ENCODE measurements at regions not wholly inside any gene's neighbourhood (a gene's known extent, or its start where the extent isn't known, plus 50 kb on each side); places are given as distances from the start of the nearest gene placed in this dataset.

- Histone ChIP-seq H3K4me1 (ENCODE audit: insufficient read depth, insufficient read length) (no peaks in the 10 kb centered on the region), H3K36me3 (ENCODE audit: insufficient read depth, insufficient read length, low read length) (no peaks in the 10 kb centered on the region), H3K4me3 (ENCODE audit: insufficient read length, low read depth) (no peak overlapping the region), H3K9ac (ENCODE audit: insufficient read length, low read depth) (no peak overlapping the region), H3K9me3 (ENCODE audit: insufficient read depth, low read length) (no peaks in the 10 kb centered on the region), H3K27me3 (ENCODE audit: insufficient read depth, insufficient read length) (no peaks in the 10 kb centered on the region)
- no peak for DNase-seq (ENCODE audit: low read depth, low spot score)
- TF ChIP-seq SUZ12 (IDR thresholded peaks at IDR 0.05; ENCODE audit: extremely low read depth, insufficient read depth, insufficient read length) (no peak), YY1 (IDR thresholded peaks at IDR 0.05; ENCODE audit: insufficient read depth, insufficient read length) (no peak), ZNF274 (IDR thresholded peaks at IDR 0.05; ENCODE audit: low read depth, low read length) (no peak)
Measured at GRCh38 chr4:133493241-133493640, 344.1 kb downstream of the PCDH10 start.

DNA sequence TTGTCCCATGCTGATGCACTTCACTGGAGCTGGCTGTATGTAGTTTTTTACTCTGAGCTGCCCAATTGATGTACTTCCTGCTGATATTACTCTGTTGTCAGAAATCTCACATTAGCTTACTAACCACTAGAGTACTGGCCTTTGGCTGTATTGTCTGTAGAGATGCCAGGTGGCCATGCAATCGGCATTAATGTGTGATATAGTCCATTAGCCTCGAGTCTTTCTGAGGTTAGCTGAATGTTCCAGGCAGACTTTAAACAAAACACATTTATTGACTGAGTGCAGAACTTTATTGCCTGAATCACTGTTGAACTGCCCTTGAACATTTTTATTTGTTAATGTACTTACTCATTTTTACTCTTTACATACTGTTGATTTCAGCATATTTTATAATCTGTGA, 335.2 kb downstream of the PCDH10 start:
- Histone ChIP-seq H3K9me3 (ENCODE audit: insufficient read depth, low read length) (0 out of 2 replicates have a peak, but pooled peaks cover 3% of the 10 kb centered on the region), H3K4me1 (ENCODE audit: insufficient read depth, insufficient read length) (no peaks in the 10 kb centered on the region)
- TF ChIP-seq SUZ12 (IDR thresholded peaks at IDR 0.05; ENCODE audit: extremely low read depth, insufficient read depth, insufficient read length) (no peak), ZNF274 (IDR thresholded peaks at IDR 0.05; ENCODE audit: low read depth, low read length) (no peak), YY1 (IDR thresholded peaks at IDR 0.05; ENCODE audit: insufficient read depth, insufficient read length) (no peak)

DNA sequence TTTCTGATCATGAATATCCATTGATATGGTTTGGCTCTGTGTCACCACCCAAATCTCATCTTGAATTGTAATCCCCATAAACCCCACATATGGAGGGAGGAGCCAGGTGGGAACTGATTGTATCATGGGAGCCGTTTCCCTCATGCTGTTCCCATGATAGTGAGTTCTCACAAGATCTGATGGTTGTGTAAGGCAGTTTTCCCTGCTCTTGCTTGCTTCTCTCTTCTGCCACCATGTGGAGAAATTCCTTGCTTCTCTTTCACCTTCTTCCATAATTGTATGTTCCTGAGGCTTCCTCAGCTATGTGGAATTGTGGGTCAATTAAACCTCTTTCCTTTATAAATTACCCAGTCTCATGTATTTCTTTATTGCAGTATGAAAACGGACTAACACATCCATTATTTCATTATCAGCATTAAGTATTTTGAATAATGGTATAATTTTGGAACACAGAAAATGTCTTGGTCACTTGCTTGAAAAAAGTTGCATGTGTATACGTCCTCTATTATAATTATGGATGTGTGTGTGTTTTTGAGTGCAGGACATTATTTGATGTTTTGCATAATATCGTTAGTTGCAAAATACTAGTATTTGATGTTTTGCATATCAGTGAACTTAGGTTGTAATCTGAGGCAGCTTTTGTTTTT, 334.6 kb downstream of the PCDH10 start:
- DNase-seq (ENCODE audit: low read depth, low spot score) = no peak
- Histone ChIP-seq H3K9ac (ENCODE audit: insufficient read length, low read depth) (no peak overlapping the region), H3K4me1 (ENCODE audit: insufficient read depth, insufficient read length) (no peaks in the 10 kb centered on the region), H3K36me3 (ENCODE audit: insufficient read depth, insufficient read length, low read length) (no peaks in the 10 kb centered on the region), H3K9me3 (ENCODE audit: insufficient read depth, low read length) (0 out of 2 replicates have a peak, but pooled peaks cover 3% of the 10 kb centered on the region), H3K27me3 (ENCODE audit: insufficient read depth, insufficient read length) (no peaks in the 10 kb centered on the region), H3K4me3 (ENCODE audit: insufficient read length, low read depth) (no peak overlapping the region)
- TF ChIP-seq SUZ12 (IDR thresholded peaks at IDR 0.05; ENCODE audit: extremely low read depth, insufficient read depth, insufficient read length) (no peak), YY1 (IDR thresholded peaks at IDR 0.05; ENCODE audit: insufficient read depth, insufficient read length) (no peak), ZNF274 (IDR thresholded peaks at IDR 0.05; ENCODE audit: low read depth, low read length) (no peak)

More for the DNA sequence above, 335.2 kb downstream of the PCDH10 start:
- Histone ChIP-seq H3K9ac (ENCODE audit: insufficient read length, low read depth) (no peak overlapping the region), H3K4me3 (ENCODE audit: insufficient read length, low read depth) (no peak overlapping the region), H3K27me3 (ENCODE audit: insufficient read depth, insufficient read length) (no peaks in the 10 kb centered on the region), H3K36me3 (ENCODE audit: insufficient read depth, insufficient read length, low read length) (no peaks in the 10 kb centered on the region)
- no peak for DNase-seq (ENCODE audit: low read depth, low spot score)

DNA sequence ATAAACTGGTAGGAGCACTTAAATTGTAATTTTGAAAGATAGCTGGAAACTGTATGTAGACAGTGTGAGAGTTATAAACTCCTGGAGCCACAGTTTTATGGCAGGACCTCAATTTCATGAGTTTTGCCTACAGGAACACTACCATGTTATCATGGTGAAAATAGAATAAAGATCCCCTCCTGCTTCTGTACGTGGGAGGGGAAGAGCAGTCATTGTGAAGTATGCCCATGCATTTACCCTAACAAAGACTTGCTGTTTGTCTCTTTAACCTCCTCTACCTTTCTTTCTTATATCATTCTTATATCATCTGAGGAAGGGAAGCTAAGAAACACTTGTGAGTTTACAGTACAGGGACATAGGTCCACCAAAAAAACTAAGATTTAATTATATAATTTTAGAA, 327.0 kb downstream of the PCDH10 start:
- Histone ChIP-seq H3K4me3 (ENCODE audit: insufficient read length, low read depth) (no peak overlapping the region), H3K36me3 (ENCODE audit: insufficient read depth, insufficient read length, low read length) (no peaks in the 10 kb centered on the region), H3K9ac (ENCODE audit: insufficient read length, low read depth) (no peak overlapping the region), H3K9me3 (ENCODE audit: insufficient read depth, low read length) (no peaks in the 10 kb centered on the region), H3K27me3 (ENCODE audit: insufficient read depth, insufficient read length) (no peaks in the 10 kb centered on the region), H3K4me1 (ENCODE audit: insufficient read depth, insufficient read length) (no peaks in the 10 kb centered on the region)
- TF ChIP-seq YY1 (IDR thresholded peaks at IDR 0.05; ENCODE audit: insufficient read depth, insufficient read length) (no peak), SUZ12 (IDR thresholded peaks at IDR 0.05; ENCODE audit: extremely low read depth, insufficient read depth, insufficient read length) (no peak), ZNF274 (IDR thresholded peaks at IDR 0.05; ENCODE audit: low read depth, low read length) (no peak)
- no peak for DNase-seq (ENCODE audit: low read depth, low spot score)

GRCh38 chr4:133474501-133474900, 325.4 kb downstream of the PCDH10 start:
- Histone ChIP-seq H3K27me3 (ENCODE audit: insufficient read depth, insufficient read length) (no peaks in the 10 kb centered on the region), H3K9me3 (ENCODE audit: insufficient read depth, low read length) (no peaks in the 10 kb centered on the region), H3K36me3 (ENCODE audit: insufficient read depth, insufficient read length, low read length) (no peaks in the 10 kb centered on the region), H3K4me3 (ENCODE audit: insufficient read length, low read depth) (no peak overlapping the region), H3K4me1 (ENCODE audit: insufficient read depth, insufficient read length) (no peaks in the 10 kb centered on the region), H3K9ac (ENCODE audit: insufficient read length, low read depth) (no peak overlapping the region)
- no peak for TF ChIP-seq ZNF274 (IDR thresholded peaks at IDR 0.05; ENCODE audit: low read depth, low read length)
- TF ChIP-seq YY1 (IDR thresholded peaks at IDR 0.05; ENCODE audit: insufficient read depth, insufficient read length) = no peak
- TF ChIP-seq SUZ12 (IDR thresholded peaks at IDR 0.05; ENCODE audit: extremely low read depth, insufficient read depth, insufficient read length) = no peak
- no peak for DNase-seq (ENCODE audit: low read depth, low spot score)

- Histone ChIP-seq H3K4me1 (ENCODE audit: insufficient read depth, insufficient read length) (no peaks in the 10 kb centered on the region), H3K4me3 (ENCODE audit: insufficient read length, low read depth) (no peak overlapping the region), H3K36me3 (ENCODE audit: insufficient read depth, insufficient read length, low read length) (no peaks in the 10 kb centered on the region), H3K9ac (ENCODE audit: insufficient read length, low read depth) (no peak overlapping the region), H3K9me3 (ENCODE audit: insufficient read depth, low read length) (no peaks in the 10 kb centered on the region), H3K27me3 (ENCODE audit: insufficient read depth, insufficient read length) (no peaks in the 10 kb centered on the region)
- DNase-seq (ENCODE audit: low read depth, low spot score) = no peak
- TF ChIP-seq YY1 (IDR thresholded peaks at IDR 0.05; ENCODE audit: insufficient read depth, insufficient read length) (no peak), SUZ12 (IDR thresholded peaks at IDR 0.05; ENCODE audit: extremely low read depth, insufficient read depth, insufficient read length) (no peak), ZNF274 (IDR thresholded peaks at IDR 0.05; ENCODE audit: low read depth, low read length) (no peak)
Measured at GRCh38 chr4:133472244-133472643, 323.1 kb downstream of the PCDH10 start.

GRCh38 chr4:133467290-133467947, 318.3 kb downstream of the PCDH10 start:
- Histone ChIP-seq H3K9me3 (ENCODE audit: insufficient read depth, low read length) (no peaks in the 10 kb centered on the region), H3K36me3 (ENCODE audit: insufficient read depth, insufficient read length, low read length) (no peaks in the 10 kb centered on the region), H3K9ac (ENCODE audit: insufficient read length, low read depth) (no peak overlapping the region), H3K27me3 (ENCODE audit: insufficient read depth, insufficient read length) (no peaks in the 10 kb centered on the region), H3K4me3 (ENCODE audit: insufficient read length, low read depth) (no peak overlapping the region), H3K4me1 (ENCODE audit: insufficient read depth, insufficient read length) (no peaks in the 10 kb centered on the region)
- TF ChIP-seq YY1 (IDR thresholded peaks at IDR 0.05; ENCODE audit: insufficient read depth, insufficient read length) = no peak
- no peak for TF ChIP-seq SUZ12 (IDR thresholded peaks at IDR 0.05; ENCODE audit: extremely low read depth, insufficient read depth, insufficient read length)
- no peak for TF ChIP-seq ZNF274 (IDR thresholded peaks at IDR 0.05; ENCODE audit: low read depth, low read length)
- DNase-seq (ENCODE audit: low read depth, low spot score) = no peak
